ENCODE measurements at regions not wholly inside any gene's neighbourhood (a gene's known extent, or its start where the extent isn't known, plus 50 kb on each side); places are given as distances from the start of the nearest gene placed in this dataset.

- Histone ChIP-seq H3K27me3 (ENCODE audit: control insufficient read depth, insufficient read depth, low read length) (no peaks in the 10 kb centered on the region), H3K4me3 (ENCODE audit: low read length) (no peak overlapping the region), H3K9me3 (ENCODE audit: control insufficient read depth, insufficient read depth, low read length) (no peaks in the 10 kb centered on the region), H3K36me3 (ENCODE audit: control insufficient read depth, insufficient read depth, low read length) (no peaks in the 10 kb centered on the region), H3K4me1 (ENCODE audit: control insufficient read depth, insufficient read depth, low read length) (no peaks in the 10 kb centered on the region), H3K27ac (ENCODE audit: low read length) (no peak overlapping the region)
- ATAC-seq (no peak), DNase-seq (no peak)
- 89% methylated on average over 5 of the region's 6 CpGs for WGBS (ENCODE audit: insufficient coverage)
- Mint-ChIP-seq H3K4me3 (no peak overlapping the region), H3K9me3 (peaks cover 0 to 2% of the 10 kb centered on the region in 2 donors), H3K36me3 (no peaks in the 10 kb centered on the region), H3K27me3 (ENCODE audit: low read depth in 2 of 2) (no peaks in the 10 kb centered on the region), H3K27ac (no peak overlapping the region), H3K4me1 (no peaks in the 10 kb centered on the region)
- intact Hi-C loops (cut with micrococcal nuclease), result no loop called here
- TF ChIP-seq, protein P1, sequence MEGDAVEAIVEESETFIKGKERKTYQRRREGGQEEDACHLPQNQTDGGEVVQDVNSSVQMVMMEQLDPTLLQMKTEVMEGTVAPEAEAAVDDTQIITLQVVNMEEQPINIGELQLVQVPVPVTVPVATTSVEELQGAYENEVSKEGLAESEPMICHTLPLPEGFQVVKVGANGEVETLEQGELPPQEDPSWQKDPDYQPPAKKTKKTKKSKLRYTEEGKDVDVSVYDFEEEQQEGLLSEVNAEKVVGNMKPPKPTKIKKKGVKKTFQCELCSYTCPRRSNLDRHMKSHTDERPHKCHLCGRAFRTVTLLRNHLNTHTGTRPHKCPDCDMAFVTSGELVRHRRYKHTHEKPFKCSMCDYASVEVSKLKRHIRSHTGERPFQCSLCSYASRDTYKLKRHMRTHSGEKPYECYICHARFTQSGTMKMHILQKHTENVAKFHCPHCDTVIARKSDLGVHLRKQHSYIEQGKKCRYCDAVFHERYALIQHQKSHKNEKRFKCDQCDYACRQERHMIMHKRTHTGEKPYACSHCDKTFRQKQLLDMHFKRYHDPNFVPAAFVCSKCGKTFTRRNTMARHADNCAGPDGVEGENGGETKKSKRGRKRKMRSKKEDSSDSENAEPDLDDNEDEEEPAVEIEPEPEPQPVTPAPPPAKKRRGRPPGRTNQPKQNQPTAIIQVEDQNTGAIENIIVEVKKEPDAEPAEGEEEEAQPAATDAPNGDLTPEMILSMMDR (IDR thresholded peaks at IDR 0.05), result no peak
Observed at GRCh38 chr17:72438783-72439182, 318.0 kb downstream of the SOX9 start.

DNA sequence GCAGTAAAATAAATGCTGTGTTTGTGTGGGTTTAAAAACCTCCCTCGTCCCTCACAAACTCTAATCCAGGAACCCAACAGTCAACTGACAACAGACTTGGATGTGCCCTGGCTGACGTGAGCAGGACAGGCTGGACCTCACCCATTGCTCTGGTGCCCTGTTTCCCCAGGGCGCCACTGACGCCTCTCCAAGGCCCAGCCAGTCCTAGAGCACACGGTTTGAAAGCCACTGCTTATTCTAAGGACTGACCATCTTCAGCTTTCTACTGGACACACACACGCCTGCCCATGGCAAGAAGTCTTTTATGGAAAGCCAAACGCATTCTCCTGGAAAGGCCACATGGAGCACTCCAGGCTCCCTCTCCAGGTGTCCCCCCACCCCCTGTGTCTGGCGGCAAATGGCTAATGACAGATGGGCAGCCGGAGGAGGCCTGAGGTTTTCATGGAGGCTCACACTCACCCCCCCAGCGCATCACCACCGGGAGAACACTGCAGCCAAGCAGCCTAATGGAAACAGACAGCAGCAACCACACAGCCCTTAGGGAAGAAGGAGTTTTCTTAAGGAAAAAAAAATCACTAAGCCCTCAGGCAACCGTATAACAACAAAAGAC is 319.2 kb downstream of the SOX9 start:
- intact Hi-C loops (cut with micrococcal nuclease), result no loop called here
- no peaks in the 10 kb centered on the region for H3K4me1 ChIP-seq (ENCODE audit: control insufficient read depth, insufficient read depth, low read length)
- no peaks in the 10 kb centered on the region for H3K36me3 ChIP-seq (ENCODE audit: control insufficient read depth, insufficient read depth, low read length)
- H3K27ac ChIP-seq (ENCODE audit: low read length), result no peak overlapping the region
- H3K9me3 ChIP-seq (ENCODE audit: control insufficient read depth, insufficient read depth, low read length), result no peaks in the 10 kb centered on the region
- no peaks in the 10 kb centered on the region for H3K27me3 Mint-ChIP-seq (ENCODE audit: low read depth in 2 of 2)
- ATAC-seq (no peak), DNase-seq (no peak)
- H3K27me3 ChIP-seq (ENCODE audit: control insufficient read depth, insufficient read depth, low read length), result no peaks in the 10 kb centered on the region
- no peak overlapping the region for H3K27ac Mint-ChIP-seq
- H3K4me3 ChIP-seq (ENCODE audit: low read length), result no peak overlapping the region
- H3K9me3 Mint-ChIP-seq, result peaks cover 0 to 2% of the 10 kb centered on the region in 2 donors
- TF ChIP-seq, protein P1 (IDR thresholded peaks at IDR 0.05), result no peak
- WGBS (ENCODE audit: insufficient coverage), result 85% methylated on average over 8 of the region's 12 CpGs
- H3K36me3 Mint-ChIP-seq, result no peaks in the 10 kb centered on the region
- no peaks in the 10 kb centered on the region for H3K4me1 Mint-ChIP-seq
- no peak overlapping the region for H3K4me3 Mint-ChIP-seq

DNA sequence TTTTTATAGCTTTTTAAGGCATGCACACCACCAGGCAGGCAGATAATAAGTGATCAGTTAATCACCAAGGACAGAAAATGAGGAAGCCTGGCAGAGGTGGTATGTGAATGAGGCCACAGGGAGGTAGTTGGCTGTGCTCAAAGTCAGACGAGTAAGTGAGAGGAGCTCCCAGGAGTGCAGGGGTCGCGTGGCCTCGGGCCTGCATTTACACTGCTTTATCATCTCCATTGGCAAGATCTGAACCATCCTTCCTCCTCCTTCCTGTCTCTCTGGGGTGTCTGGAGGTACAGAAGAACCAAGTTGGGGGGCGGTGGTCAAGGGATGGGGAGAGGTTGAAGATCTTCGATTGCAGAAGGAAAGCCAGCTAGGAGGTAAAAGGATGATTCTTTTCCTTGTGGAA is 320.1 kb downstream of the SOX9 start:
- Mint-ChIP-seq H3K9me3 (peaks cover 0 to 2% of the 10 kb centered on the region in 2 donors), H3K27ac (no peak overlapping the region), H3K4me1 (no peaks in the 10 kb centered on the region), H3K27me3 (ENCODE audit: low read depth in 2 of 2) (no peaks in the 10 kb centered on the region), H3K4me3 (no peak overlapping the region), H3K36me3 (no peaks in the 10 kb centered on the region)
- no peak for ATAC-seq
- Histone ChIP-seq H3K4me3 (ENCODE audit: low read length) (no peak overlapping the region), H3K4me1 (ENCODE audit: control insufficient read depth, insufficient read depth, low read length) (no peaks in the 10 kb centered on the region), H3K9me3 (ENCODE audit: control insufficient read depth, insufficient read depth, low read length) (no peaks in the 10 kb centered on the region), H3K27ac (ENCODE audit: low read length) (no peak overlapping the region), H3K36me3 (ENCODE audit: control insufficient read depth, insufficient read depth, low read length) (no peaks in the 10 kb centered on the region), H3K27me3 (ENCODE audit: control insufficient read depth, insufficient read depth, low read length) (no peaks in the 10 kb centered on the region)
- intact Hi-C loops (cut with micrococcal nuclease), result no loop called here
- DNase-seq, result no peak
- TF ChIP-seq, protein P1 (IDR thresholded peaks at IDR 0.05), result no peak
- WGBS (ENCODE audit: insufficient coverage), result 85% methylated on average over 2 of the region's 6 CpGs

GRCh38 chr17:72441909-72442308 is 321.1 kb downstream of the SOX9 start:
- Histone ChIP-seq H3K4me1 (ENCODE audit: control insufficient read depth, insufficient read depth, low read length) (no peaks in the 10 kb centered on the region), H3K9me3 (ENCODE audit: control insufficient read depth, insufficient read depth, low read length) (no peaks in the 10 kb centered on the region), H3K36me3 (ENCODE audit: control insufficient read depth, insufficient read depth, low read length) (no peaks in the 10 kb centered on the region), H3K27ac (ENCODE audit: low read length) (no peak overlapping the region), H3K27me3 (ENCODE audit: control insufficient read depth, insufficient read depth, low read length) (no peaks in the 10 kb centered on the region), H3K4me3 (ENCODE audit: low read length) (no peak overlapping the region)
- Mint-ChIP-seq H3K4me1 (no peaks in the 10 kb centered on the region), H3K27me3 (ENCODE audit: low read depth in 2 of 2) (no peaks in the 10 kb centered on the region), H3K27ac (no peak overlapping the region), H3K36me3 (no peaks in the 10 kb centered on the region), H3K4me3 (no peak overlapping the region), H3K9me3 (peaks cover 0 to 2% of the 10 kb centered on the region in 2 donors)
- DNase-seq (no peak), ATAC-seq (no peak)
- intact Hi-C loops (cut with micrococcal nuclease), result no loop called here
- WGBS (ENCODE audit: insufficient coverage), result 93% methylated on average over 3 of the region's 4 CpGs
- TF ChIP-seq, protein P1 (IDR thresholded peaks at IDR 0.05), result no peak

Data from natural killer cell (primary cell).